Testis (tissue), 2 donors: ENCODE measurements at regions not wholly inside any gene's neighbourhood (a gene's known extent, or its start where the extent isn't known, plus 50 kb on each side); places are given as distances from the start of the nearest gene placed in this dataset.

Source experiments
- CTCF ChIP-seq, 3 experiments: fragments of 450-650 bp in 2 of 3; fragments of 200-600 bp in 1 of 3; sonication (generic) in 1 of 3; IDR thresholded peaks; one replicate each; pipeline ENCODE4 v1.5.1; 2016 to 2019; ENCODE audit warnings: antibody characterized with exemption in 3 of 3, mild to moderate bottlenecking in 2 of 3, moderate library complexity in 1 of 3
- POLR2A ChIP-seq: fragments of 450-650 bp; IDR thresholded peaks from one replicate; pipeline ENCODE4 v1.6.1; 2017; ENCODE audit warnings: antibody characterized with exemption, mild to moderate bottlenecking, moderate library complexity

GRCh38 chr10:116798859-116799258 lies 50.4 kb upstream of the ENO4 start:
- TF ChIP-seq CTCF (IDR thresholded peaks at IDR 0.05) = no peak
- no peak for TF ChIP-seq POLR2A
